GM12891 (cell line): ENCODE measurements at regions not wholly inside any gene's neighbourhood (a gene's known extent, or its start where the extent isn't known, plus 50 kb on each side); places are given as distances from the start of the nearest gene placed in this dataset.

Experiments
- POLR2A ChIP-seq: IDR thresholded peaks from 2 replicates; pipeline ENCODE4 v1.6.1; 2011; ENCODE audit warnings: low read depth, low read length, control low read depth
- SPI1 ChIP-seq: IDR thresholded peaks from 2 replicates; pipeline ENCODE4 v1.6.1; 2011; ENCODE audit warnings: low read depth, low read length, control low read depth
- TAF1 ChIP-seq: IDR thresholded peaks from 2 replicates; pipeline ENCODE4 v1.6.1; 2011; ENCODE audit warnings: low read depth, low read length, control low read depth

DNA sequence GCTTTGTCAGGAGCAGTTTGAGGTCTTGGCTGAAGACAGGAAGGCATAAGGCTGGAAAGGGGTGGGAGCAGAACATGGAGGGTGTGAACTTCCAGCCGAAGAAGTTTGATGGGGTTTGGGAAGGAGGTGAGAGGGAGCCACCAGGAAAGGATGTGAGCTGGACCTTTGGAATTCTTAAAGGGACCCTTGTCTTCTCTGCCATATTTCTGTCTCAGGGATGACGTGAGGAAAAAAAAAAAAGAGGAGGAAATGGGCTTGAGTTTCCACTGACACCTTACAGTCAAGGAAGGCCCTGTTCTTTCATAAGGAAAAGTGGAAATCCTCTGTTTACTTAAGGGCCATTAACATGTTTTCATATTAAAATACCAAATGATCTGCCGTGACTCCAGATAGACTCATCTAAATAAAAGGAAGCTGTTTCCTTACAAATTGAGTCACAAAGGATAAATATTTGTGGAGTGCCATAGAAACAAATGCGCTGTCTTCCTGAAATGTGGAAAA is 132.1 kb downstream of the PALM2AKAP2 start:
- TF ChIP-seq POLR2A (no peak), TAF1 (no peak), SPI1 (no peak)
